WTC11 (cell line): ENCODE measurements at regions not wholly inside any gene's neighbourhood (a gene's known extent, or its start where the extent isn't known, plus 50 kb on each side); places are given as distances from the start of the nearest gene placed in this dataset.

ENCODE experiments used
- CTCF ChIP-seq: fragments of 200-600 bp; IDR thresholded peaks from 2 replicates; pipeline ENCODE4 v1.8.0; 2022; ENCODE audit warnings: antibody characterized with exemption
- PRDM15 ChIP-seq: sonication (generic); formaldehyde crosslinking; IDR thresholded peaks from 2 replicates; pipeline ENCODE4 v1.8.0; 2022; ENCODE audit warnings: missing genetic modification reagents
- TEAD1 ChIP-seq: sonication (generic); formaldehyde crosslinking; IDR thresholded peaks from 2 replicates; pipeline ENCODE4 v1.8.0; 2022; ENCODE audit warnings: mild to moderate bottlenecking, missing genetic modification reagents
- TEAD4 ChIP-seq: sonication (generic); formaldehyde crosslinking; IDR thresholded peaks from 2 replicates; pipeline ENCODE4 v1.8.0; 2022; ENCODE audit warnings: mild to moderate bottlenecking, missing genetic modification reagents
- ZNF512 ChIP-seq: sonication (generic); formaldehyde crosslinking; IDR thresholded peaks from 2 replicates; pipeline ENCODE4 v1.8.1; 2022; ENCODE audit warnings: missing genetic modification reagents, borderline replicate concordance

DNA sequence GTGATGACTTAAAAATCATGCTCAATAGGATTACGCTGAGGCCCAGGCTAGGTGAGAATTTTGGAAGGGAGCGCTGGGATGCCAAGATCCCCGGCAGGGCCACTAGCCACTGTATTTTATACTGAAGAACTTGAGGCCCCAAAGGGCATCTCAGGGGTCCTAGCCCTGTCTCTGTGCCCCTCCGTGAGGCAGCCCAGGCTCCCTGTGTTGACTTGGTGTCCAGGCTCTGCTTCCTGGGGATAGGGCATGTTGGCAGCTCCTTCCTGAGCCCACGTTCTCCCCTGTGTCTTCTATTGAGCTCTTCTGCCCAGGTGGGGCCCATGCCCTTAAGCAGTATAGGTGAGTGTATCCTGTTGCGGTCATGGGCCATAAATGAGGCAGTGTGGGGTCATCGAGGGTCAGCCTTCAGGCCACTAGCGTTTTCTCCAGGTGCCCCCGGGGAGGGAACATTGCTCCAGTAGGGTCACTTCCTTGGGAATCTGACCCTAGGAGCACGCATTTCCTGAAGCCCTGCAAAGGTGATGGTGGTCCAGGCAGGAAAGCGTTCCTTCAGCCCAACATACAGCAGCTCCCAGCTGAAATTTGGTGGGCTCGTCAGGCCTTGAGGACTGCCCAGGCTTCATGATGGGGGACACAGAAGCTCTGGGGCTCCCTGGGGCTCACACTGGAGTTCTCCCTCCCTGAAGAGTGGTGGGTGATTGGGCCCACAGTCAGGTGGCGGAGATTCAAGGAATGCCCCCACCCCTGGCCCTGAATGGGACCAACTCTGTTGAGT, 189.4 kb downstream of the UBE3A start:
- TF ChIP-seq CTCF, result no peak
- TF ChIP-seq PRDM15, result no peak
- TF ChIP-seq ZNF512 (CRISPR knock-in tag), result no peak
- no peak for TF ChIP-seq TEAD4 (CRISPR knock-in tag)
- no peak for TF ChIP-seq TEAD1 (CRISPR knock-in tag)
